ENCODE measurements at regions not wholly inside any gene's neighbourhood (a gene's known extent, or its start where the extent isn't known, plus 50 kb on each side); places are given as distances from the start of the nearest gene placed in this dataset.

DNA sequence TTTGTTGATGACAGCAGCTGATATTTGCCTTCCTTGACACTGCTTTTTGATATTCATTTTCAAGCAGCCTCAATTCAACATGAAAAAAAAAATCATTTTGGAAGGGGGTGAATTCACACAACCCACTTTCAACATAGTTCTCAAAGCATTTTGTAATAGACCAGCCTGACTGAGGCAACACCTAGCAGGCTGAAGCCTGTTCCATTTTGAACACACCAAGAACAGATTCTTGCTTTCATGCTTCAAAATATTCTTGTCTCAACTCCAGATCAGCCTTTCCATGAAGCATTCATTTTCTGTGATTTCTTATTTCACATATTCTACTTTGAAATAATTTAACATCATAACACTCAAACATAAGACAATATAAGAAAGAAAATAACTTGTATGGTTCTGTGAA lies 812.6 kb upstream of the POU3F3 start:
- no peaks in the 10 kb centered on the region for H3K27me3 ChIP-seq (ENCODE audit: control insufficient read depth, insufficient read depth, low read length)
- TF ChIP-seq, protein P1, sequence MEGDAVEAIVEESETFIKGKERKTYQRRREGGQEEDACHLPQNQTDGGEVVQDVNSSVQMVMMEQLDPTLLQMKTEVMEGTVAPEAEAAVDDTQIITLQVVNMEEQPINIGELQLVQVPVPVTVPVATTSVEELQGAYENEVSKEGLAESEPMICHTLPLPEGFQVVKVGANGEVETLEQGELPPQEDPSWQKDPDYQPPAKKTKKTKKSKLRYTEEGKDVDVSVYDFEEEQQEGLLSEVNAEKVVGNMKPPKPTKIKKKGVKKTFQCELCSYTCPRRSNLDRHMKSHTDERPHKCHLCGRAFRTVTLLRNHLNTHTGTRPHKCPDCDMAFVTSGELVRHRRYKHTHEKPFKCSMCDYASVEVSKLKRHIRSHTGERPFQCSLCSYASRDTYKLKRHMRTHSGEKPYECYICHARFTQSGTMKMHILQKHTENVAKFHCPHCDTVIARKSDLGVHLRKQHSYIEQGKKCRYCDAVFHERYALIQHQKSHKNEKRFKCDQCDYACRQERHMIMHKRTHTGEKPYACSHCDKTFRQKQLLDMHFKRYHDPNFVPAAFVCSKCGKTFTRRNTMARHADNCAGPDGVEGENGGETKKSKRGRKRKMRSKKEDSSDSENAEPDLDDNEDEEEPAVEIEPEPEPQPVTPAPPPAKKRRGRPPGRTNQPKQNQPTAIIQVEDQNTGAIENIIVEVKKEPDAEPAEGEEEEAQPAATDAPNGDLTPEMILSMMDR (IDR thresholded peaks at IDR 0.05; ENCODE audit: low read depth, low read length): no peak
- DNase-seq (ENCODE audit: low read depth, low spot score): no peak
- POLR2A ChIA-PET: no interaction called here
- no peak overlapping the region for H3K4me3 ChIP-seq (ENCODE audit: low read depth, low read length)
- H3K9me3 ChIP-seq (ENCODE audit: control insufficient read depth, insufficient read depth, low read length): peaks cover 3% of the 10 kb centered on the region; the same call in 1 of the 2 replicates
- CTCF ChIA-PET: no interaction called here
- H3K27ac ChIP-seq (ENCODE audit: low read depth, low read length): no peak overlapping the region

DNA sequence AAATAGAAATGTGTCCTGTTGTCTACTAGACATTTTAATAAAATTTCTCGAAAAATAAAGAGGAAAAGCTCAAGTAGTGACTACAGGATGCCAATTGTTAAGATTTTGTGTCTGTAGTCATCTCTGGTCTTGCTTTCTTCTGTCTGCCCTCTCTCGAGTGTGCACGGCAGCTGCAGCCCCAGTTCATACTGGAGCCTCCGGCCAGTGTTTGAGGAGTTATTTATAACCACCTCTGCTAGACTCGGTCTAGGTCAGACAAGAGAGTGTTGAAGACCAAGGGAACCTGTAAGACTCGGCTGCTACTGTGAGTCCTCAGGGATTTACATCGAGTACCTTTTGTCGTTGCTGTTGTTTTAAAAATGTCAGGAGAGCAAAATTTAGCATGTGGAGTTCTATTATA lies 810.1 kb upstream of the POU3F3 start:
- ChIA-PET POLR2A (no interaction called here), CTCF (no interaction called here)
- no peak for DNase-seq (ENCODE audit: low read depth, low spot score)
- Histone ChIP-seq H3K9me3 (ENCODE audit: control insufficient read depth, insufficient read depth, low read length) (peaks cover 7% of the 10 kb centered on the region), H3K4me3 (ENCODE audit: low read depth, low read length) (no peak overlapping the region), H3K27me3 (ENCODE audit: control insufficient read depth, insufficient read depth, low read length) (no peaks in the 10 kb centered on the region), H3K27ac (ENCODE audit: low read depth, low read length) (no peak overlapping the region)
- TF ChIP-seq, protein P1 (IDR thresholded peaks at IDR 0.05; ENCODE audit: low read depth, low read length): no peak

DNA sequence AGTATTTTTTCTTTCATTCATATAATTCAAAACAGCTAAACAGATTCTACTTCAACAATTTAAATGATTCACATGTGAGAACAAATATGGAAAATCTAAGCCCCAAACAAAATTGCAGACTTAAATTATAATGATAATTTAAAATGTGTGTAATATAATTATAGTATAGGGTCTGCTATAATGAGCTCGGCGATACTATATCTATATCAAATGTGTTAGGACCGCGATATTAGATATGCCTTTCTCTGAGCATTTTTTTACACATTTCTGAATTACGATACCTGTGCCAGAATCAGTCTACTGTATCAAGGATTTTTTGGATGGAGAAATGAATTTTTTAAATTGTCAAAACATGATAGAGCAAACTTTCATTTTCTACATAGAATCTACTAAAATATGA lies 808.8 kb upstream of the POU3F3 start:
- Histone ChIP-seq H3K27ac (ENCODE audit: low read depth, low read length) (no peak overlapping the region), H3K4me3 (ENCODE audit: low read depth, low read length) (no peak overlapping the region), H3K9me3 (ENCODE audit: control insufficient read depth, insufficient read depth, low read length) (peaks cover 7% of the 10 kb centered on the region), H3K27me3 (ENCODE audit: control insufficient read depth, insufficient read depth, low read length) (no peaks in the 10 kb centered on the region)
- TF ChIP-seq, protein P1 (IDR thresholded peaks at IDR 0.05; ENCODE audit: low read depth, low read length): no peak
- POLR2A ChIA-PET: no interaction called here
- no peak for DNase-seq (ENCODE audit: low read depth, low spot score)
- CTCF ChIA-PET: no interaction called here

DNA sequence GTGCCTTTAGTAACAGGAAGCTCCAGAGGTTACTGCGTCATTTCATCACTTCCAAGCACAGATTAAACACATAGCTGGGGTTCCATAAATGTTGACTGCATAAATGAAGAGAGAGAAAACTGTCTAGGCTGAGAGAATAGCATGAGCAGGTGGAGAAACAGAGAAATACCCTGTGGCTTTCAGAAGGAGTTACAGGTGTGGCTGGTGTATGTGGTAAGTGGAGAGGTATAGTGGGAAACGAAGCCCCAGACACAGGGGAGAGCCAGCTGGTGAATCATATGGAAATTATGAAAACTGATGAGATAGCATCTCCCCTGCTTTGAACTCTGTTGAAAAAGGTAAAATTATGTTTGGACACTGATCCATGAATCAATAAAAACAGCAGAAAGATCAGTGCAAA lies 807.4 kb upstream of the POU3F3 start:
- H3K27ac ChIP-seq (ENCODE audit: low read depth, low read length): no peak overlapping the region
- H3K27me3 ChIP-seq (ENCODE audit: control insufficient read depth, insufficient read depth, low read length): no peaks in the 10 kb centered on the region
- peaks cover 7% of the 10 kb centered on the region for H3K9me3 ChIP-seq (ENCODE audit: control insufficient read depth, insufficient read depth, low read length)
- TF ChIP-seq, protein P1 (IDR thresholded peaks at IDR 0.05; ENCODE audit: low read depth, low read length): no peak
- no peak overlapping the region for H3K4me3 ChIP-seq (ENCODE audit: low read depth, low read length)
- no peak for DNase-seq (ENCODE audit: low read depth, low spot score)
- ChIA-PET POLR2A (no interaction called here), CTCF (no interaction called here)

DNA sequence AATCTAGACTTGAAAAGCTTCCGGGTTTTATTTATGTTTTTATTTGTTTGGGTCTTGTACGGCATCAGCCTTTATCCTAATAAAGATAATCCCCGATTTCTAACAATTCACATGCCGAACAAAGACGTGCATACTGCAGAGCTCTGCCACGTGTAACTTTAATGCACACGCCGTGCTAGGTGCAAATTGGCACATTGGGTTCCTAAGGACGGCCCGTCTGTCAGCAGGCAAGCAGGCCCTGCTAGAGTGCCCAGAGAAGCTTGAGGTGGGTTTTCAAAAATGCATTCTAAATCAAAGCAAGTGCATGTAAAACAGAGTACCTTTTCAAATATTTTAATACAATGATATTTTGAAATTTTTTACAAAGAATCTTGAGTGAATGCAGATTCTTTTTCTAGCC lies 806.4 kb upstream of the POU3F3 start:
- no peaks in the 10 kb centered on the region for H3K27me3 ChIP-seq (ENCODE audit: control insufficient read depth, insufficient read depth, low read length)
- H3K4me3 ChIP-seq (ENCODE audit: low read depth, low read length): no peak overlapping the region
- DNase-seq (ENCODE audit: low read depth, low spot score): no peak
- H3K27ac ChIP-seq (ENCODE audit: low read depth, low read length): no peak overlapping the region
- TF ChIP-seq, protein P1 (IDR thresholded peaks at IDR 0.05; ENCODE audit: low read depth, low read length): no peak
- CTCF ChIA-PET: no interaction called here
- H3K9me3 ChIP-seq (ENCODE audit: control insufficient read depth, insufficient read depth, low read length): peaks cover 10% of the 10 kb centered on the region
- POLR2A ChIA-PET: no interaction called here

Data from AG04450 (cell line).